Stimulated activated CD4-positive, alpha-beta T cell treated with anti-CD3 and anti-CD28 coated beads, Interleukin-12 subunit alpha, Interleukin-12 subunit beta, amount 100 ng/mL, for 48 hours (primary cell): ENCODE measurements at regions not wholly inside any gene's neighbourhood (a gene's known extent, or its start where the extent isn't known, plus 50 kb on each side); places are given as distances from the start of the nearest gene placed in this dataset.

Source experiments
- DNase-seq, 3 donors: peaks; one replicate each; pipeline ENCODE4 v3.0.0-alpha.2; 2020; ENCODE audit warnings: low read depth in 2 of 3, low spot score in 1 of 3

DNA sequence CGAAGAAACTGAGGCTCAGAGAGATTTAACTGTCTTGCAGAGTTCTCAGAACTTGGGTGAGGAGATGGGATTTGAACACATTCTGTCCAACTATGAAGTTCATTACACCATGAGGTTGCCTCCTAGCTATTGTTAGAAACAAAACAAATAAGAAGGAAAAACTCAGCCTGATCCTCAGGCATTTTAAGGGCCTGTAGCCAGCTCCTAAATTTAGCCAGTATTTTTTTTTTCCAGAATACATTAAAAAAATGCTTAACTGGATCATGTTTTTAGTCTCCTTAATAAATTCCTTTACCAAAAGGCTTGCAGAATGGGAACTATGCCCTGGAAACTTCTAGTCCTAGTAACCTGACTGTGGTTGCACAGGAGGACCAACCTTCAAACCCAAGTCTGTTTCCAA is 212.0 kb downstream of the CSNK2A3 start:
- no peak for DNase-seq

DNA sequence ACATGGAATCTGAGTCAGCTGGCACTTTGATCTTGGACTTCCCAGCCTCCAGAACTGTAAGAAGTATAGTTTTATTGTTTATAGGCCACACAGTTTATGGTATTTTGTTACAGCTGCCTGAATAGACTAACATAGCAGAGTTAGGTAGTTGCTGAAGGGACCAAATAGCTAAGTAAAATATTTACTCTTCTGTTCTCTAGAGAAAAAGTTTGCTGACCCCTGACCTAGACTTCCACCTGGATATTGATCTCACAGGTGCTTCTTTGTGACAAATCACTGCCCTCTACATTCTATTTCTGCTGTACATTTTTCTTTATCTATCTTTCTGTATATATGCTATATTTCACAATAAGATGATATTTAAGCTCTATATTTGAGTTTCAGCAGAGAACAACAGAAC is 212.5 kb downstream of the CSNK2A3 start:
- DNase-seq, result no peak

DNA sequence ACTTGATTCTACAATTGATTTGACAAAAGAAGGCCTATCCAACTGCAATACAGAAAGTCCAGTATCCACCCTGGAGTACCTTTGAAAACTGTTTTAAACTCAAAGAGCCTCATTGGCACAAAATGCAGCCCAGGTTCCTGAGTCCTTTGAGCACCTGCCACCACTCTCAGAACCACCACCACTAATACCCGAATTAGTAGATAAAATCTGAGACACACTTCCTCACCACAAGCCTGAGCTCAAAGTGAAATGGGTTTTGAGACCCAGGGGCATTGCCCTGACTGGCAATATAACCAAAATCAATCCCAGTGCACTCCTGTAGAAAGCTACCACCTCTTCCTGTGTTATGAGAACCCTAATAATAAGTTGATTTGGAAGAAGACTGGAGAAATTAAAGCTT is 215.7 kb downstream of the CSNK2A3 start:
- DNase-seq, result no peak

DNA sequence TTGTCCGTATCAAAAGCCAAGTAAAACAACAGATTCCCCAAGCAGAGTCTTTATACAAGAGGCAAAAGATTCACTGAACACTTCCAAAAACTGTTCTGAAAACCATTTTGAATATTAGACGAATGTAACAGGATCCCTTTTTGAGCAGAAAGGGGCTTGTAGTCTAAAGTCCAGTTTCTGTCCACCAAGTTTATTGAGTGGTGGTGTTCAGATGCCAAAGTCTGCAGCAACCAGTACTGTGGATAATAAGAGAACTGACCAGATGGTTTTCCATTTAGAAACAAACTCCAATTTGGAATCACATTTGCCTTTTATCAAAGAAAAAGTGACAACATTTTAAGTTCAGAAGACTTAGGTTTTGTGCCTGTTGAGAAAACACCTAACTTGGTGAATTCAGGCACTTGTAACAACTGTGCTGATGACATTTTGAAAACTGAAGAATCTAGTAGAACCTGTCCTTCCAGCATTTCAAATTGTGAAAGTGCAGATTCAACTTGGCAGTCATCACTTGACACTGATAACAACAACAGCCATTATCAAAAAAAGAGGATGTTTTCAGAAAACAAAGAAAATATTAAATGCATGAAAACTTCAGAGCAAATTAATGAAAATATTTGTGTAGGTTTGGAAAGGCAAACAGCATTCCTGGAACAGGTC is 217.1 kb downstream of the CSNK2A3 start:
- DNase-seq, result no peak

DNA sequence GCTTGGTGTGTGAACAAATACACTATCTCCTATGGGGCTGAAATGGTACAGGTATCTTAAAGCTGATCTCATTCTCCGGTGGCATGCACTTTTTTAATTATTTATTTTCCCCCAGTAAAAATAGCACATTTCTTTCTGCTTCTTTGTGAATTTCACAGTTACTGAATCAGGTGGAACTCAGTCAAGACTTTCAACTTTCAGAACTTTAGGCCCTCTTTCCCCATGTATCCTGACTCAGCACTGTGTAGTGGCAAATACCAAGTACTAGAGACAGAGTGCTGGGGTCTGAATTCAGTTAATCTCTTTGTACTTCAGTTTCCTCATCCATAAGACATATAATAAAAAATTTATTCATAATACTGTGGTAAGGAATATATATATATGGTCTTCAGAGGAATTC is 223.9 kb downstream of the CSNK2A3 start:
- no peak for DNase-seq

DNA sequence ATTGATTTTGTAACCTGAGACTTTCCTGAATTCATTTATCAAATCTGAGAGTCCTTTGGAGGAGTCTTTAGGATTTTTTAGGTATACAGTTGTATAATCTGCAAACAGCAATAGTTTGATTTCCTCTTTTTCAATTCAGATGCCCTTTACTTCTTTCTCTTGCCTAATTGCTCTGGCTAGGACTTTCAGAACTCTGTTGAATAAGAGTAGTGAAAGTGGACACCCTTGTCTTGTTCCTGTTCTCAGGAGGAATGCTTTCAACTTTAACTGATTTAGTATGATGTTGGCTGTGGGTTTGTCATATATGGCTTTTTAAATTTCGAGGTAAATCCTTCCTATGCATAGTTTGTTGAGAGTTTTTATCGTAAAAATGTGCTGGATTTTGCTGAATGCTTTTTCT is 227.4 kb downstream of the CSNK2A3 start:
- DNase-seq, result no peak

DNA sequence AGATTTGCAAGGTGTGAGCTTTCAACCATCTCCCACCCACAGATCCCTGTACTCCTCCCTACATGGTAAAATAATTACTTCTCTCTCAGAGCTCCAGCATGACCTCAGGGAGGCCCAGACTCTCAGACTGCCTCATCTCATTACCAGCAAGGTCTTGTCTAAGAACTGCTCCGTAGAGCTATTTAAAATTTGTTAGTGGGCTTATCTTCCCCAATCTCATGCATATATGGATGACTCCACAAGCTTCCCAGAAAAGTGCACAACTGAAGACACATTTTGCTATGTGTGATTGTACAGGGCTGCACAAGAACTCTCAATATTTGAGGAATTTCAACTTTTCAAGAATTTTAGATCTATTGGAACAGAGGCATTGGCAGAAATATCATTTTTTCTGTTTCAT is 230.3 kb downstream of the CSNK2A3 start:
- DNase-seq, result no peak

DNA sequence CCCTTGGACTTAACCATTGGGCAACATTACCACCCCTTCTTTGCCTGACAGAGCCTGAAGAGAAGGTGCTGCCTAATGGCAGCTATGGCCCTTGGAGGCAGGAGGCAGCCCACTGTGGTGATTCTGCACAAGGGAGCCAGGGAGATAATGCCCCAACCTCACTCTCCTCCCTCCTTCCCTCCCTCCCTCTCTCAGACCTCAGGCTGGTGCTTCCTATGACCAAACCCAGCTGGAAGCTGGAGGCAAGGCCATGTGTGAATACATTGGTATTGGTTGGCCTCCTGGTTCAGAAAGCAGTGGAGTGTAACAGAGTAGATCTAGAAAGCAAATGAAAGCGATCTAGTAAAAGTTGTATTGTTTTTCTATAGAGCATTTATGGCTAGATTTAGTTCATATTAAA is 233.1 kb downstream of the CSNK2A3 start:
- DNase-seq, result no peak

DNA sequence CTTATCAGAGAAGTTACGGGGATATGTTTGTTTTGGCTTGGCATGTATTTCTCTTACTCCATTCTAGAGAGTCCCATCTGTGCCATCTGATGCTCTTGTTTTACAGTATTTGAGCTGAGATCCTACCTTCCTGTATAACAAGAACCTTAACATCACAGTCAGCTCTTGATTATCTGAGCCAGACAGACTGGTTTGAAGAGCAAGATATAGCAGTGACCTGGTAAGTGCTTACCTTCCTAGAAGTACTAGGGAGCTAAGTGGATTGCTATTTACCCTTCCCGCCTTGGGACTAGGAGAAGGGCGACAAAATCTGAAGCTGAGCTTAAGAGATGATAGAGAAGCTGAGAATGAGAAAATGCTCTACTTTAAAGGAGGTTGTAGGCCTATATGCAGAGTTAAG is 235.3 kb downstream of the CSNK2A3 start:
- no peak for DNase-seq

DNA sequence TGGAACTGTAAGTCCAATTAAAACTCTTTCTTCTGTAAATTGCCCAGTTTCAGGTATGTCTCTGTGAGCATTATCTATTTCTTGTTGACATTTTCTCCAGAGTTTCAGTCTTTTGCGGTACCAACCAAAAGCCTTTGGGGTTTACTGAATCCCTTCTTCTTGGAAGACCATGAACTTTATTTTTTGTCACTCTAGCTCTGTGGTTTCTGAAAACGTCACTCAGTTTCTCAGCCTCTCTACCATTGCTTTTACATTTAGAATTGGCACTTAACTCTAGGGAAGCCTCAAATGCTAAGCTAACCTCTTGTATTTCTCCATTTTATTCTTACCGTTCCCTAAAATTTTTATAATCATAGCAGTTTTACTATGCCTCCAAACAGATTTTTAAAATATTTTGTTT is 237.6 kb downstream of the CSNK2A3 start:
- DNase-seq, result no peak

DNA sequence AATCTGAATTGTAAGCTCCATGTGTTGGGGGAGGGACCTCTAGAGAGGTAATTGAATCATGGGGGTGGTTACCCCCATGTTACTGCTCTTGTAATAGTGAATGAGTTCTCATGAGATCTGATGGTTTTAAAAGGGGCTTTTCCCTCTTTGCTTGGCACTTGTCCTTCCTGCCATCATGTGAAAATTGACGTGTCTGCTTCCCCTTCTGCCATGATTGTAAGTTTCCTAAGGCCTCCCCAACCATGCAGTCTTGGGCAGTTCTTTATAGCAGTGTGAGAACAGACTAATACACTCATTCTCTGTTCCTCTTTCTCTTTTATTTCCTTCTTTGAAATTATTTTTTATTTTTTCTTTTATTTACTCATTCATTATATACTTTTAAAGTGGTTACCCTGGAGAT is 239.4 kb downstream of the CSNK2A3 start:
- no peak for DNase-seq

DNA sequence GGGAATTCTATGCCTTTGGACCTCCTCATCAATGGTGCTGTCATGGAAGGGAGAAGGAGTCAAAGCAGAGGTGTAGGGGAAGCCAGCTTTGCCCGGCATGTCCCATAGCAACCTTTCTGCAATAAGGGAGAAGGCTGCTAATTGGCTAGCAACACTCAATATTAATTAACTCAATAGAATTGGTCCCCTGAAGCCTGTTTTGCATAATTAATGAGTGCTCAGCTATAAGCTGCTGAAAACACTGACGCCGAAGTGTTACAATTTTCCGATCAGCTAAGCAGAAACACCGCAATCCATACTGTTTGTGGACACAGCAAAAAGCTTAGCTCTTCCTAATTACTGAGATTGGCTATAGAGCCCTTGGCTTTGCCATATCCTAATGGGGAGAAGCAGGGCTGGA is 245.0 kb downstream of the CSNK2A3 start:
- no peak for DNase-seq

DNA sequence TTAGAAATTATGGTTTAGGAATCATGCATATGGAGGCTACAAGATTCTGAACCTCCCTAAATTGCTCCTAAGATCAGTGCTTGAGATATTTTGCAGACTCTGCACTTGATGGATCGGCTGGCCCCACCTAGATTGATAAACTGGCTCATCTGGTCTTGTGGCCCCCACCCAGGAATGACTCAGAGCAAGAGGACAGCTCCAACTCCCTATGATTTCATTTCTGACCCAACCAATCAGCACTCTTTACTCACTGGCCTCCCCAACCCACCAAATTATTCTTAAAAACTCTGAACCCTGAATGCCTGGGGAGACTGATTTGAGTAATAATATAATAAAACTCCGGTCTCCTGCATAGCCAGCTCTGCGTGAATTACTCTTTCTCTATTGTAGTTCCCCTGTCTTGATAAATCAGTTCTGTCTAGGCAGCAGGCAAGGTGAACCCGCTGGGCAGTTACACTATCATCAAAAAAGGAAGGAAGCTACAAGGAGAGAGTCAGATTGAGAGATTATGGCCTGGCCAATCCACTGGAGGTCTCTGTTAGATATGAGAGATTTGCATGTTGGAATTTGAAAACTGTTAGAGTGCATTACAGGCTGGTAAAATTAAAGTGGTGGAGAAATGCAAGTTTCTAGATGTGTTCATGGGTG is 245.8 kb downstream of the CSNK2A3 start:
- no peak for DNase-seq

DNA sequence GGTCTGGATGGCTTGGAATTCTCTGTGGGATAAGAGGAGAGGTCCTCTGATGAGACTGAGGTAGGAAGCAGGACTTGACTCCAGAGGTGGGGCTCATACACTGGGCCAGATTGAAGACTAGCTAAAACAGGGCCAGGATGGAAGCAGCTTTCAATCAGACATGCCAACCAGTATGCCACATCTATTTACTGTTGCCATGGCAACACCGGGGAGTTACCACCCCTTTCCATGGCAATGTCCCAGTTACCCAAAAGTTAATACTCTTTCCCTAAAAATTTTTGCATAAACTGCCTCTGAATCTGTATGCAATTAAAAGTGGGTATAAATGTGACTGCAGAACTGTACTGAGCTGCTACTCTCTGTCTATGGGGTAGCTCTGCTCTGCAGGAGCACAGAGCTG is 247.5 kb upstream of the ZBED5 start:
- DNase-seq, result no peak

DNA sequence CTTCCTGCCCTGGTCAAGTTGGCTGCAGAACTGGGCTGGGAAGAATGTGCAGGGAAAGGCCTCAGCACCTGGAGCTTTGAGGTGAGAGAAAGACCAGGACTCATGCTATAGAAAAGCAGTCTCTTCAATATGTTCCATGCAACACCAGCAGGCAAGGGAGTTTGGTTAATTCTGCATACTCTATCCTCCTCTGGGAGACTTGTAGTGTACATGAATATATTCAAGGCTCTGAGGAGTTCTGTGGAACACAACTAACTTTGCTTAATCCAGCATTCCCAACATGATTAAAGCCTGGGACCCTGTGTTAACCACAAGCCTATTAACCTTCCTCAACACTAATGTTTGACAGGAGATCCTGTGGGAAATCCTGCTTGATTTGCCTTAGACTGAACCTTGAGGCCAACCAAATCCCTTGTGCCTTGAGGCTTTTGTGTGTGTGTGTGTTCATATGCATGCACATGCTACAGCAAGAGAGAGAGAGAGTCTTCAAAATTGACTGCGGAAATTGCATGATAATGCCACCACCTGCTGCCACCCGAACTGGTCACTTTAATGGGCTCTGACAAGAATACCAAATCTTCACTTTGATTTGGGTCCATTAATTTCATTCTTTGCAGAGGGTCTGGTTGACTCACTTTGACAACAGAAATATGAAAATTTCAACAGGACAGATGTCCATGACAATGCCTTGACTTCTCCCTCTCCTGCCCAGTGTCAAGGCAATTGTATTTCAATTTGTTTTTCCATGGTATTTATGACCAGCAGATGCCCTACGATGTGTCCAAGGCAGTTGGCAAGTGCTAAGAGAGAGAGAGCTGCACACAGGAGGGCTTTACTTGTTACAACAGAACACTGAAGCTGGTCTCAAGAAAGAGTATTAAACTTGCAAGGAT is 238.2 kb upstream of the ZBED5 start:
- DNase-seq, result no peak

DNA sequence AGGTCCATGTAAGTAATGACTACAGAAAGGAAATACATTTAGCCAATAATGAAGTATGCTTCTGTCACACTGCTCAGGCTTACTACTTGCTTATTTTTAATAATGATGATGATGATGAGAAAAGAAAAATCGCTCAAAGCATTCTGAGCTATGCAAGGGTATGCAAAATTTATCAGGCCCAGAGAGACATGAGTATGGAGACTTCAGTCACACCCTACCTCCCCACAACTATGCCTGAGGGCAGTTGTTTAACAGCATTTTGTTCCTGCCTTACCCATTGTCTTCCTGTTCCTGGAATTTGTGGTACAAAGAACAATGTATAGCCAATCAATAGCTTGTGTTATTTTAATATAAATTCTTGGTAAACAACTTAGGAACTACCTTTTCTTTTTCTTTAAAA is 232.6 kb upstream of the ZBED5 start:
- DNase-seq, result no peak

DNA sequence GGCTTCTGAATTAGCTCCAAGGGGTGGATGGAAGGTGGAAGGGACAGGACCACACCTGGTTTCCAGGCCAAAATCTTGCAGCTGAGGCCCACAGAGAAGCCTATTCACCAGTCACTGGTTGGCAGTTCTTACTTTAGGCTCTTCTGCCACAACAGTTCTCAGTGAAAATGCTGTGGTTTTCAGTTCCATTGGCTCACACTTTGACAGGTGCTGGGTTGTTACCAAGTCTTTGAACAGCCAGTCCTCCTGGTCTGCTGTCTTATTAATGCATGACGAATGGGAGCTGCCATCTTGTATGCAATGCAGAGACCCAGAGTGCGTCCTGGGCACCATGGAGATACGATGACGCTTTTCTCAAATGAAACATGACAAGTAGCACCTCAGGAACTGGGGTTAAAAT is 232.0 kb upstream of the ZBED5 start:
- no peak for DNase-seq

DNA sequence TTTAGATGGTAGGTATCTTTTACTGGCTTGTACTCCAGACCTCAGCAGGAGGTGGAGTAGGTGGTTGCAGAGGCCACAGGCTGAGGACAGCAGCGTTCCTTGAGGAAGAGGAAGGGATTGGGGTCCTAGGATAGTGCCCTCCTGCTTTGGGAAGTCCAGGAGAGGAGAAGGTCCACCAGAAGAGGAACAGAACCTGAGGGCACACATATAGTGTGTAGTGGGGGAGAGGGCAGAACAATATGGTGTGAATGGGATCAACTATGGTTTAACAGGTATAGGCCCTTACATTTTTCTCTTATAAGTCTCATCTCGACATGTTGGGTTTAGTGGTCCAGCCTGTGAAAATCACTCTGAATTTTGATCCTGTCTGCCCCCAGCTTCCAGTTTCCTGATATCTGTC is 229.1 kb upstream of the ZBED5 start:
- DNase-seq, result no peak

DNA sequence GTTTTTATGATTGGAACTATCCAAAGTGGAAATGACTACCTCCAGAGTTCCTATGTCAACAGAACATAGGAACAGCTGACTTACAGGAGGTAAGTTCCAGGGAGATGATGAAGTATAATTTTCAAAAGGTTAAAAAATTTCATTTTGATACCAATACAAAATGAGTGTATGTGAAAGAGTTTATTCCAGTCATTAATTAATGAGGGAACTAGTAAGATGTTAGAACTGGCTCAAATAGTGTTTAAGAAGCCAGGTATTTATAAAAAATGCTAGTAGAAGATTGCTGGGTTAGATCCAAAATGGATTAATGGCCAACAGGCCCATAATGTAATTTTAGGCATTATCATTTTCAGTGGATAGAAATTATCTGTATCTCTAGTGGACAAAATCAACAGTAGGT is 227.7 kb upstream of the ZBED5 start:
- no peak for DNase-seq

DNA sequence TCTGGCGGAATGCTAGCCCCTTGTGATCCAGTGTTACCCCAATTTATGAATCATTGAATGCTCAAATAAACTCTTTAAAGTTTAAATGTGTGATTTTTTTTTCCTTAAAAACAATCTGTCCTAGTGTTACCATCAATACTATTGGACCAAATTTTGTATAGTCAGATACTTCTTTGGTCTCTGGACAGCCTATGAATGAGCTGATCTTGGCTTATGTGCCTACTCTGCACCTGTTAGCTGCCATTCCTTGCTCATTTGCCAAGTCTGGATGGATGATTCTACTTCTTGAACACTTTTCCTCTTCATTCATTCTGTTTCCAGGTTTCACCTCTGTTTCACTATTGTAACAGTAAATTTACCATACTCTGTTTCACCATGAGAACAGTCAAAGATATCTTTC is 226.5 kb upstream of the ZBED5 start:
- DNase-seq, result no peak

DNA sequence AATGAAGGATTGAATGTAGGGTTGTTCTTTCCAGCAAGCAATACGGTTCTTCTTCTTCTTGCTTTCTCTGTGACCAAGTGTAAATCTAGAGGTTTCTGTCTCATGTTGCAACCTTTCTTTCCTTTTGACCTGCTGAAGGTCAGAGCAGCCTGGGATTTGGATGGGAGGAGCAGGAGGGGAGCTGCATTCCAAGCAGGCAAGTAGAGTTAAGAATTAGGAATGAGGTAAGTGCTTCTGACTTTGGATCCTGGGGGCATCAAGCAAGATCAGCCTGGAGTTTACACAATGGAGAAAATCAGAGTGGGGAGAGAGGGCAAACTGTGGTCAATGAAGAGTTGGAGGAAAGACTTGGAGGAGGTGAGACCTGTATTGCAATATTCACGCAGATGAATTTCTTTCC is 225.6 kb upstream of the ZBED5 start:
- no peak for DNase-seq

DNA sequence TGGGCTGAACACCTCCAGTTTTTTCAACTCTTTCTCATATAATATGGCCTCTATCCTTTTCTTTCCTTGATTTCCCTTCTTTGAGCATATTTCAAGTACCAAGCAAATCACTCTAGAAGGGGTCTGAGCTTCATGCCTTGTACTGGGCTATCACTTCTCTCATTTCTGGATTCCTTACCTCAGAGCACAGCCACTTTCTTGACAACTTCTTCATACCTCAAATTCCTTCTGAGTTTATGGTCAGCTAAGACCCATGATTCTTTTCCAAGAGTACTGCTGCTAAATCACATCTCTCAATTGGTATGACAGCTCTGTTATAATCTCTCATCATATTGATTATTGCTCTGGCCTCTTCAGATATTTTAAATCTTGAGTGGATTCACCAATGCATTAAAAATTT is 224.8 kb upstream of the ZBED5 start:
- DNase-seq, result no peak
